ENCODE measurements at regions not wholly inside any gene's neighbourhood (a gene's known extent, or its start where the extent isn't known, plus 50 kb on each side); places are given as distances from the start of the nearest gene placed in this dataset.

- no peak for DNase-seq
Measured at GRCh38 chr10:20959242-20959641, 62.1 kb upstream of the NEBL start.

GRCh38 chr10:20958764-20959163 lies 61.7 kb upstream of the NEBL start:
- no peak for DNase-seq

DNA sequence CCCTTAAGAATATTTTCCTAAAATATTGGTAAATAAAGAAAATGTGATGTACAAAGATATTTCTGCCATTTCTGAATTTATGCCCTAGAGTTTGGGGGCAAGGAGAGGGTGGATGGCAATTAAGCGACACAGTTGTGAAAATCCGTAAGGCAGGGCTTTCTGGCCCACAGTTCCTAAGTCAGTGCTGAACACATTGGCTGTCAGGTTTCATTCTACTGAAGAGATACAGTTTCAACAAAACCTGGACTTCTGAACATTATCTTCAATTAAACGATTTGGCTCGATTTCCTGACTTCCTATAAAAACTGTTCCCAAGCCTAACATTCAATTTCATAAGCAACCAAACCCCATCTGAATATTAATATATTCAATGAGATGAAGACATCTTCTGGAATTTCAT lies 61.1 kb upstream of the NEBL start:
- DNase-seq: no peak

DNA sequence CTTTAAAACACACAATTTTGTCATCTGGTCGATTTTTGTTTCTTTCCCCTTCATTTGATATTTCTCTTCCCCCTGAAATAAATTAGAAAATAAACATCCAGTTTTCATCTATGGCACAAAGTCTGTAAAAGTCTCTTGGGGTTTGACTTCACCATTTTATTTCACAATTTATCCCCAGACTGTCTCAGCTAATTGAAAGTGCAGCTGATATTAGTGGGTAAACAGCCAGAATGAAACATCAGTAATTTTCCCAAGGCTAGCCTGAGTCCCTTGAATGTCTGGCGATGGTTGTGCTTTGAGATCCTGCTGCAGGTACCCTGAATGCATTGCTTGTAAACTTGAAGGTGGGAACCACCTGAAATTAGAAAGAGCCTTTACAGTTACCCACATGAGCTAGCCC lies 60.6 kb upstream of the NEBL start:
- DNase-seq: no peak

GRCh38 chr10:20956843-20957242 lies 59.7 kb upstream of the NEBL start:
- DNase-seq: no peak

GRCh38 chr10:20955355-20955893 lies 58.3 kb upstream of the NEBL start:
- no peak for DNase-seq

GRCh38 chr10:20954519-20954918 lies 57.4 kb upstream of the NEBL start:
- DNase-seq: no peak

GRCh38 chr10:20953120-20953519 lies 56.0 kb upstream of the NEBL start:
- DNase-seq: no peak

- no peak for DNase-seq
Measured at GRCh38 chr10:20949967-20950366, 52.9 kb upstream of the NEBL start.

DNA sequence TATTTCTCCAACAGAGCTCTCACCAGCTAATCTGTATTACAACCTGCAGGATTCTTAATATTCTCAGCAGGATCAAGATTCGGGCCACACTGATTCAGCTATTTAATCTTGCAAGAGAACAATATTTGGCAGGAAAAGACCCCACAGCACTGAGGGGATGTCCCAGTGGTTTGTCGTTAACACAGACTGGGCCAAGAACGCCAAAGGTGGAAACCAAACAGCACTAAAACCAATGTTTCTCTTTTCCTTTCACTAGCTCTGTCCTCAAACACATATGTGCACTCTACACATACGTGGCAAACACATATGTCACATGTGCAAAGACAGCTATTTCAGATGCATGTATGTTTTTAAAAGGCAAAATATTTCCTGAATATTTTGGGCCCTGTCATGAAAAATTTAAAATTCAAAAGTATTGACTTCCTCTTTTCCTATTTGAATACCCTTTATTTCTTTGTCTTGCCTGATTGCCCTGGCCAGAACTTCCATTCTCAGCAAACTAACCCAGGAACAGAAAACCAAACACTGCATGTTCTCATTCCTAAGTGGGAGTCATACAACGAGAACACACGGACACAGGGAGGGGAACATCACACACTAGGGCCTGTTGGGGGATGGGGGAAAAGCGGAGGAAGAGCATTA lies 51.7 kb upstream of the NEBL start:
- DNase-seq: no peak
